ENCODE measurements at regions not wholly inside any gene's neighbourhood (a gene's known extent, or its start where the extent isn't known, plus 50 kb on each side); places are given as distances from the start of the nearest gene placed in this dataset.

DNA sequence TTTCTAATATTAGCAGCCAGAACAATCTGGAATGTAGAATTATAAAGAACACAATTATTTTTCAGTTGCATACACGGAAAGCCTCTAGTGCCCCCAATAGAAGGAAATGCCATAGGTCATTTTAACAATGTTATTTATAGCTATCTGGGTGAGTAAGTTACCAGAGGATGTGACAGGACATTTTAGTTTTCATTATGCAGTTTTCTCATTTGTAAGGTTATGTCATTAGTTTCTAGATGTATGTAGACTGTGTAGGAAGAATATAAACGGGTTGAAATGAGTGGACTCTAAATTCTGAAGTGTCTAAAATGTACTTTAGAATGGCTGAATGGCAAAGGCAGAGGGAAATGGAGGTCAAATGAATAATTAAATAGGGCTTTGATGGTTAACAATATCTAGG lies 213.3 kb downstream of the DTHD1 start:
- no peak for TF ChIP-seq POLR2A (IDR thresholded peaks at IDR 0.05)
- TF ChIP-seq, protein P1, sequence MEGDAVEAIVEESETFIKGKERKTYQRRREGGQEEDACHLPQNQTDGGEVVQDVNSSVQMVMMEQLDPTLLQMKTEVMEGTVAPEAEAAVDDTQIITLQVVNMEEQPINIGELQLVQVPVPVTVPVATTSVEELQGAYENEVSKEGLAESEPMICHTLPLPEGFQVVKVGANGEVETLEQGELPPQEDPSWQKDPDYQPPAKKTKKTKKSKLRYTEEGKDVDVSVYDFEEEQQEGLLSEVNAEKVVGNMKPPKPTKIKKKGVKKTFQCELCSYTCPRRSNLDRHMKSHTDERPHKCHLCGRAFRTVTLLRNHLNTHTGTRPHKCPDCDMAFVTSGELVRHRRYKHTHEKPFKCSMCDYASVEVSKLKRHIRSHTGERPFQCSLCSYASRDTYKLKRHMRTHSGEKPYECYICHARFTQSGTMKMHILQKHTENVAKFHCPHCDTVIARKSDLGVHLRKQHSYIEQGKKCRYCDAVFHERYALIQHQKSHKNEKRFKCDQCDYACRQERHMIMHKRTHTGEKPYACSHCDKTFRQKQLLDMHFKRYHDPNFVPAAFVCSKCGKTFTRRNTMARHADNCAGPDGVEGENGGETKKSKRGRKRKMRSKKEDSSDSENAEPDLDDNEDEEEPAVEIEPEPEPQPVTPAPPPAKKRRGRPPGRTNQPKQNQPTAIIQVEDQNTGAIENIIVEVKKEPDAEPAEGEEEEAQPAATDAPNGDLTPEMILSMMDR (IDR thresholded peaks at IDR 0.05): no peak
- TF ChIP-seq POLR2AphosphoS5 (IDR thresholded peaks at IDR 0.05; ENCODE audit: insufficient read depth in 1 of 2, low read depth in 1 of 2): no peak
